H1 (cell line): ENCODE measurements at regions not wholly inside any gene's neighbourhood (a gene's known extent, or its start where the extent isn't known, plus 50 kb on each side); places are given as distances from the start of the nearest gene placed in this dataset.

Source experiments
- BCL11A ChIP-seq, 2 experiments: IDR thresholded peaks; one replicate each; pipeline ENCODE4 v1.6.1; 2011; ENCODE audit warnings: low read depth in 2 of 2, low read length in 2 of 2, mild to moderate bottlenecking in 2 of 2
- EP300 ChIP-seq, 2 experiments: IDR thresholded peaks; 1 replicate in 1 of 2; 2 replicates in 1 of 2; pipeline ENCODE4 v1.6.1; 2011 to 2012; ENCODE audit warnings: low read depth in 2 of 2, low read length in 2 of 2, mild to moderate bottlenecking in 2 of 2, borderline replicate concordance in 1 of 2, inconsistent platforms in 1 of 2, moderate library complexity in 1 of 2
- GABPA ChIP-seq: IDR thresholded peaks from 2 replicates; pipeline ENCODE4 v1.6.1; 2011; ENCODE audit warnings: mild to moderate bottlenecking, low read length, moderate library complexity, borderline replicate concordance; ENCODE audit not compliant: insufficient read depth
- JUN ChIP-seq: IDR thresholded peaks from 2 replicates; pipeline ENCODE4 v1.6.1; 2011; ENCODE audit warnings: low read depth, mild to moderate bottlenecking, improper control_type of control experiment, low read length
- PHF8 ChIP-seq: fragments of 200-600 bp; sonication (generic); conservative IDR thresholded peaks from 2 replicates; pipeline ENCODE4 v1.7.1; 2012; ENCODE audit warnings: low read depth, mild to moderate bottlenecking, inconsistent platforms, low read length, moderate library complexity
- POLR2A ChIP-seq, 2 experiments: IDR thresholded peaks; 1 replicate in 1 of 2; 2 replicates in 1 of 2; pipeline ENCODE4 v1.6.1; 2011; ENCODE audit warnings: low read depth in 2 of 2, low read length in 2 of 2, mild to moderate bottlenecking in 2 of 2; ENCODE audit errors: control extremely low read depth in 1 of 2
- POLR2AphosphoS5 ChIP-seq: IDR thresholded peaks from 2 replicates; pipeline ENCODE4 v1.6.1; 2011; ENCODE audit warnings: low read depth, low read length
- RFX5 ChIP-seq: IDR thresholded peaks from 2 replicates; pipeline ENCODE4 v1.6.1; 2011; ENCODE audit warnings: low read depth, low read length, improper control_type of control experiment, borderline replicate concordance
- SIN3A ChIP-seq, 2 experiments: IDR thresholded peaks in 1 of 2; conservative IDR thresholded peaks in 1 of 2; 2 replicates each; pipeline ENCODE4 v1.6.1; 2011 to 2012; ENCODE audit warnings: low read length in 2 of 2, improper control_type of control experiment in 1 of 2, low read depth in 1 of 2, mild to moderate bottlenecking in 1 of 2
- SIX5 ChIP-seq: IDR thresholded peaks from 2 replicates; pipeline ENCODE4 v1.6.1; 2011; ENCODE audit warnings: mild to moderate bottlenecking, low read depth, low read length
- TAF7 ChIP-seq: optimal IDR thresholded peaks from 2 replicates; pipeline ENCODE3; 2011; ENCODE audit warnings: low read depth, mild to moderate bottlenecking, inconsistent platforms, low read length, moderate library complexity, borderline replicate concordance
- TF ChIP-seq, protein P1 (sequence below), 3 experiments: IDR thresholded peaks; 1 replicate in 2 of 3; 2 replicates in 1 of 3; pipeline versions ENCODE4 v1.5.1 to v1.6.1; 2011; ENCODE audit warnings: low read length in 3 of 3, mild to moderate bottlenecking in 3 of 3, inconsistent platforms in 2 of 3, low read depth in 1 of 3, moderate library complexity in 1 of 3; ENCODE audit not compliant: insufficient read depth in 1 of 3; ENCODE audit errors: control extremely low read depth in 1 of 3
- TF ChIP-seq, protein P2 (sequence below): IDR thresholded peaks from 2 replicates; pipeline ENCODE4 v1.6.1; 2011; ENCODE audit warnings: low read depth, mild to moderate bottlenecking, low read length; ENCODE audit not compliant: insufficient read depth
- TF ChIP-seq, protein P3 (sequence below): IDR thresholded peaks from 2 replicates; pipeline ENCODE4 v1.6.1; 2012; ENCODE audit warnings: inconsistent platforms

GRCh38 chr16:56032072-56032471 is 156.9 kb upstream of the CES5A start:
- TF ChIP-seq, protein P1, sequence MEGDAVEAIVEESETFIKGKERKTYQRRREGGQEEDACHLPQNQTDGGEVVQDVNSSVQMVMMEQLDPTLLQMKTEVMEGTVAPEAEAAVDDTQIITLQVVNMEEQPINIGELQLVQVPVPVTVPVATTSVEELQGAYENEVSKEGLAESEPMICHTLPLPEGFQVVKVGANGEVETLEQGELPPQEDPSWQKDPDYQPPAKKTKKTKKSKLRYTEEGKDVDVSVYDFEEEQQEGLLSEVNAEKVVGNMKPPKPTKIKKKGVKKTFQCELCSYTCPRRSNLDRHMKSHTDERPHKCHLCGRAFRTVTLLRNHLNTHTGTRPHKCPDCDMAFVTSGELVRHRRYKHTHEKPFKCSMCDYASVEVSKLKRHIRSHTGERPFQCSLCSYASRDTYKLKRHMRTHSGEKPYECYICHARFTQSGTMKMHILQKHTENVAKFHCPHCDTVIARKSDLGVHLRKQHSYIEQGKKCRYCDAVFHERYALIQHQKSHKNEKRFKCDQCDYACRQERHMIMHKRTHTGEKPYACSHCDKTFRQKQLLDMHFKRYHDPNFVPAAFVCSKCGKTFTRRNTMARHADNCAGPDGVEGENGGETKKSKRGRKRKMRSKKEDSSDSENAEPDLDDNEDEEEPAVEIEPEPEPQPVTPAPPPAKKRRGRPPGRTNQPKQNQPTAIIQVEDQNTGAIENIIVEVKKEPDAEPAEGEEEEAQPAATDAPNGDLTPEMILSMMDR (IDR thresholded peaks at IDR 0.05; ENCODE audit: control extremely low read depth in 1 of 3, insufficient read depth in 1 of 3, low read depth in 1 of 3, low read length in 3 of 3): no peak
- TF ChIP-seq POLR2AphosphoS5: no peak
- TF ChIP-seq, protein P2, sequence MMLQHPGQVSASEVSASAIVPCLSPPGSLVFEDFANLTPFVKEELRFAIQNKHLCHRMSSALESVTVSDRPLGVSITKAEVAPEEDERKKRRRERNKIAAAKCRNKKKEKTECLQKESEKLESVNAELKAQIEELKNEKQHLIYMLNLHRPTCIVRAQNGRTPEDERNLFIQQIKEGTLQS: no peak
- TF ChIP-seq BCL11A (IDR thresholded peaks at IDR 0.05; ENCODE audit: low read depth in 2 of 2, low read length in 2 of 2): no peak
- no peak for TF ChIP-seq PHF8
- TF ChIP-seq RFX5: no peak
- TF ChIP-seq POLR2A (IDR thresholded peaks at IDR 0.05; ENCODE audit: control extremely low read depth in 1 of 2, low read depth in 2 of 2, low read length in 2 of 2): no peak
- TF ChIP-seq SIN3A (conservative IDR thresholded peaks at IDR 0.05 in 1 of 2, IDR thresholded peaks at IDR 0.05 in 1 of 2; ENCODE audit: low read depth in 1 of 2, low read length in 2 of 2): no peak
- TF ChIP-seq EP300 (IDR thresholded peaks at IDR 0.05; ENCODE audit: borderline replicate concordance in 1 of 2, low read depth in 2 of 2, low read length in 2 of 2): no peak
- no peak for TF ChIP-seq GABPA
- no peak for TF ChIP-seq SIX5
- no peak for TF ChIP-seq JUN
- TF ChIP-seq, protein P3, sequence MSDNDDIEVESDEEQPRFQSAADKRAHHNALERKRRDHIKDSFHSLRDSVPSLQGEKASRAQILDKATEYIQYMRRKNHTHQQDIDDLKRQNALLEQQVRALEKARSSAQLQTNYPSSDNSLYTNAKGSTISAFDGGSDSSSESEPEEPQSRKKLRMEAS: no peak
- no peak for TF ChIP-seq TAF7
